GM12891 (cell line): ENCODE measurements at regions not wholly inside any gene's neighbourhood (a gene's known extent, or its start where the extent isn't known, plus 50 kb on each side); places are given as distances from the start of the nearest gene placed in this dataset.
"Not testable (repeated sequence)": the region's sequence is repeated elsewhere in the genome, so short reads cannot be mapped to it uniquely, and the experiment has no call there.

Experiments used
- POLR2A ChIP-seq: IDR thresholded peaks from 2 replicates; pipeline ENCODE4 v1.6.1; 2011; ENCODE audit warnings: low read depth, low read length, control low read depth
- POLR2AphosphoS5 ChIP-seq: IDR thresholded peaks from 2 replicates; pipeline ENCODE4 v1.6.1; 2011; ENCODE audit warnings: low read depth, low read length, control low read depth
- POU2F2 ChIP-seq: IDR thresholded peaks from 2 replicates; pipeline ENCODE4 v1.6.1; 2011; ENCODE audit warnings: low read depth, mild to moderate bottlenecking, control low read depth, low read length, moderate library complexity
- TAF1 ChIP-seq: IDR thresholded peaks from 2 replicates; pipeline ENCODE4 v1.6.1; 2011; ENCODE audit warnings: low read depth, low read length, control low read depth

DNA sequence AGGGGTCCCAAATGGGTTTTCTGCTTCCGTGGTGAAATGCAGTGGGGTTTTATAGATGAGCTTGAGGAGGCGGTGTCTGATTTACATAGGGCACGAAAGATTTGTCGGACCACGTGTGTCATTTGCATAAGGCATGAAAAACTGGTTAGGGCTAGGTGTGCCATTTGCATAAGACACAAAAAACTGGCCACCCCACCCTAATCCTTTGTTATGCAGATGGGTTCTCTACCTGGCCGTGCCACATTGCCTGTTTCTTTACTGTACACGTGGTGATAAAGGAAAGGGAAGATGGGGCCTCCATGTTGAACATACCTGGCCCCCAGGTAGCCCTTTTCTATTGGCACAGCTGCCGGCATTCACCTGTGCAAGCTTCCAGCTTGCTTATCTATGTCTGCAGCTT is 57.6 kb upstream of the OLIG2 start:
- TF ChIP-seq POLR2AphosphoS5, POLR2A, TAF1, POU2F2: not testable (repeated sequence)
